ENCODE measurements at regions not wholly inside any gene's neighbourhood (a gene's known extent, or its start where the extent isn't known, plus 50 kb on each side); places are given as distances from the start of the nearest gene placed in this dataset.

- Mint-ChIP-seq H3K4me1 (ENCODE audit: low read depth) (peaks cover 69% of the 10 kb centered on the region), H3K27ac (peak overlapping the region; percentile 95), H3K4me3 (peak overlapping the region; percentile 75), H3K9me3 (no peaks in the 10 kb centered on the region), H3K27me3 (no peaks in the 10 kb centered on the region), H3K36me3 (ENCODE audit: low read depth) (no peaks in the 10 kb centered on the region)
- intact Hi-C loops (cut with micrococcal nuclease), result loop anchor here (5.0 kb wide), 2 partner anchors 121 to 389 kb away; partner anchors contain the start of gene JUN
Measured at GRCh38 chr1:58903514-58904298, 119.9 kb upstream of the JUN start.

GRCh38 chr1:58904299-58905125 lies 120.7 kb upstream of the JUN start:
- Mint-ChIP-seq H3K36me3 (ENCODE audit: low read depth) (no peaks in the 10 kb centered on the region), H3K4me3 (peak overlapping the region; percentile 75), H3K27ac (peak overlapping the region; percentile 95), H3K4me1 (ENCODE audit: low read depth) (peaks cover 62% of the 10 kb centered on the region), H3K9me3 (no peaks in the 10 kb centered on the region), H3K27me3 (no peaks in the 10 kb centered on the region)
- intact Hi-C loops (cut with micrococcal nuclease), result loop anchor here (5.0 kb wide), 2 partner anchors 122 to 388 kb away; partner anchors contain the start of gene JUN

GRCh38 chr1:58905126-58905490 lies 121.3 kb upstream of the JUN start:
- H3K9me3 Mint-ChIP-seq, result no peaks in the 10 kb centered on the region
- intact Hi-C loops (cut with micrococcal nuclease), result no loop called here
- peaks cover 62% of the 10 kb centered on the region for H3K4me1 Mint-ChIP-seq (ENCODE audit: low read depth)
- no peak overlapping the region for H3K4me3 Mint-ChIP-seq
- no peaks in the 10 kb centered on the region for H3K36me3 Mint-ChIP-seq (ENCODE audit: low read depth)
- H3K27me3 Mint-ChIP-seq, result no peaks in the 10 kb centered on the region
- H3K27ac Mint-ChIP-seq, result peak overlapping the region; percentile 95

- intact Hi-C loops (cut with micrococcal nuclease), result no loop called here
- Mint-ChIP-seq H3K9me3 (no peaks in the 10 kb centered on the region), H3K27ac (no peak overlapping the region), H3K4me1 (ENCODE audit: low read depth) (peaks cover 57% of the 10 kb centered on the region), H3K36me3 (ENCODE audit: low read depth) (no peaks in the 10 kb centered on the region), H3K4me3 (no peak overlapping the region), H3K27me3 (no peaks in the 10 kb centered on the region)
Measured at GRCh38 chr1:58905628-58906221, 121.9 kb upstream of the JUN start.

GRCh38 chr1:58907398-58907797 lies 123.6 kb upstream of the JUN start:
- Mint-ChIP-seq H3K9me3 (no peaks in the 10 kb centered on the region), H3K36me3 (ENCODE audit: low read depth) (no peaks in the 10 kb centered on the region), H3K4me1 (ENCODE audit: low read depth) (peaks cover 42% of the 10 kb centered on the region), H3K27ac (no peak overlapping the region), H3K4me3 (no peak overlapping the region), H3K27me3 (no peaks in the 10 kb centered on the region)
- intact Hi-C loops (cut with micrococcal nuclease), result no loop called here

- H3K36me3 Mint-ChIP-seq (ENCODE audit: low read depth), result no peaks in the 10 kb centered on the region
- H3K9me3 Mint-ChIP-seq, result no peaks in the 10 kb centered on the region
- H3K27ac Mint-ChIP-seq, result no peak overlapping the region
- H3K4me1 Mint-ChIP-seq (ENCODE audit: low read depth), result peaks cover 41% of the 10 kb centered on the region
- intact Hi-C loops (cut with micrococcal nuclease), result no loop called here
- no peaks in the 10 kb centered on the region for H3K27me3 Mint-ChIP-seq
- H3K4me3 Mint-ChIP-seq, result no peak overlapping the region
Measured at GRCh38 chr1:58908561-58909560, 125.0 kb upstream of the JUN start.

GRCh38 chr1:58909914-58910681 lies 126.3 kb upstream of the JUN start:
- intact Hi-C loops (cut with micrococcal nuclease), result no loop called here
- H3K36me3 Mint-ChIP-seq (ENCODE audit: low read depth), result no peaks in the 10 kb centered on the region
- H3K4me3 Mint-ChIP-seq, result no peak overlapping the region
- no peaks in the 10 kb centered on the region for H3K27me3 Mint-ChIP-seq
- peak overlapping the region; percentile 11 for H3K27ac Mint-ChIP-seq
- peaks cover 4% of the 10 kb centered on the region for H3K9me3 Mint-ChIP-seq
- peaks cover 28% of the 10 kb centered on the region for H3K4me1 Mint-ChIP-seq (ENCODE audit: low read depth)

GRCh38 chr1:58911841-58912499 lies 128.1 kb upstream of the JUN start:
- Mint-ChIP-seq H3K27ac (no peak overlapping the region), H3K4me1 (ENCODE audit: low read depth) (peaks cover 18% of the 10 kb centered on the region), H3K36me3 (ENCODE audit: low read depth) (no peaks in the 10 kb centered on the region), H3K27me3 (no peaks in the 10 kb centered on the region), H3K9me3 (peaks cover 12% of the 10 kb centered on the region), H3K4me3 (no peak overlapping the region)
- intact Hi-C loops (cut with micrococcal nuclease), result no loop called here

GRCh38 chr1:58914925-58915324 lies 131.1 kb upstream of the JUN start:
- H3K27me3 Mint-ChIP-seq, result no peaks in the 10 kb centered on the region
- peaks cover 20% of the 10 kb centered on the region for H3K4me1 Mint-ChIP-seq (ENCODE audit: low read depth)
- H3K9me3 Mint-ChIP-seq, result peaks cover 12% of the 10 kb centered on the region
- intact Hi-C loops (cut with micrococcal nuclease), result no loop called here
- no peaks in the 10 kb centered on the region for H3K36me3 Mint-ChIP-seq (ENCODE audit: low read depth)
- no peak overlapping the region for H3K4me3 Mint-ChIP-seq
- H3K27ac Mint-ChIP-seq, result no peak overlapping the region

GRCh38 chr1:58917436-58917835 lies 133.6 kb upstream of the JUN start:
- Mint-ChIP-seq H3K4me1 (ENCODE audit: low read depth) (peaks cover 37% of the 10 kb centered on the region), H3K27me3 (no peaks in the 10 kb centered on the region), H3K27ac (no peak overlapping the region), H3K4me3 (no peak overlapping the region), H3K9me3 (peaks cover 12% of the 10 kb centered on the region), H3K36me3 (ENCODE audit: low read depth) (no peaks in the 10 kb centered on the region)
- intact Hi-C loops (cut with micrococcal nuclease), result no loop called here

- Mint-ChIP-seq H3K27me3 (peaks cover 3% of the 10 kb centered on the region), H3K4me1 (ENCODE audit: low read depth) (peaks cover 39% of the 10 kb centered on the region), H3K36me3 (ENCODE audit: low read depth) (no peaks in the 10 kb centered on the region), H3K4me3 (no peak overlapping the region), H3K27ac (peak overlapping the region; percentile 8), H3K9me3 (peaks cover 12% of the 10 kb centered on the region)
- intact Hi-C loops (cut with micrococcal nuclease), result no loop called here
Measured at GRCh38 chr1:58919226-58919958, 135.5 kb upstream of the JUN start.

- intact Hi-C loops (cut with micrococcal nuclease), result loop anchor here (10.0 kb wide), 1 partner anchor 55 kb away; no protein-coding TSS in a partner anchor
- Mint-ChIP-seq H3K27ac (no peak overlapping the region), H3K4me1 (ENCODE audit: low read depth) (peaks cover 39% of the 10 kb centered on the region), H3K27me3 (peaks cover 3% of the 10 kb centered on the region), H3K36me3 (ENCODE audit: low read depth) (no peaks in the 10 kb centered on the region), H3K9me3 (peaks cover 10% of the 10 kb centered on the region), H3K4me3 (no peak overlapping the region)
Measured at GRCh38 chr1:58919959-58920321, 136.1 kb upstream of the JUN start.

Measured in dendritic cell treated with granulocyte-macrophage colony-stimulating factor and Interleukin-4, amounts not matched to agents 40 ng/mL and 50 ng/mL, for 4 days (primary cell).